Lower lobe of right lung (tissue), 2 donors: ENCODE measurements at regions not wholly inside any gene's neighbourhood (a gene's known extent, or its start where the extent isn't known, plus 50 kb on each side); places are given as distances from the start of the nearest gene placed in this dataset.

Source experiments
- ATAC-seq, 2 donors: fragments of 200-7000 bp; cut with Tn5 transposase; one replicate each; pipeline ENCODE4 v1.9.1; 2020 to 2022; ENCODE audit warnings: mild to moderate bottlenecking in 2 of 2, moderate library complexity in 2 of 2
- DNase-seq: peaks from one replicate; pipeline ENCODE4 v3.0.0-alpha.2; 2020
- H3K27ac ChIP-seq: fragments of 200-600 bp; one replicate; pipeline ENCODE4 v1.8.0; 2022
- H3K27me3 ChIP-seq: fragments of 200-600 bp; one replicate; pipeline ENCODE4 v1.8.0; 2022; ENCODE audit warnings: low read depth
- H3K36me3 ChIP-seq: fragments of 200-600 bp; one replicate; pipeline ENCODE4 v1.8.0; 2022; ENCODE audit warnings: mild to moderate bottlenecking
- H3K4me1 ChIP-seq: fragments of 200-600 bp; one replicate; pipeline ENCODE4 v1.8.0; 2022
- H3K4me3 ChIP-seq: fragments of 200-600 bp; one replicate; pipeline ENCODE4 v1.8.0; 2022; ENCODE audit warnings: mild to moderate bottlenecking
- H3K9me3 ChIP-seq: fragments of 200-600 bp; one replicate; pipeline ENCODE4 v1.8.0; 2022
- CTCF ChIP-seq: fragments of 200-600 bp; IDR thresholded peaks from one replicate; pipeline ENCODE4 v1.8.0; 2022; ENCODE audit warnings: antibody characterized with exemption, mild to moderate bottlenecking
- intact Hi-C: fragments of 100-400 bp; cut with DNase I; formaldehyde crosslinking; loops from one replicate; pipeline ENCODE4 v1.11.0; 2022
- donor health status: DM: no; HTN: yes; CAD: no; lungs with severe emphysema.

- no peak for ATAC-seq
- intact Hi-C loops: no loop called here
- no peak for TF ChIP-seq CTCF
- no peaks in the 10 kb centered on the region for H3K4me1 ChIP-seq
- H3K4me3 ChIP-seq: no peak overlapping the region
- no peaks in the 10 kb centered on the region for H3K9me3 ChIP-seq
- H3K27me3 ChIP-seq: no peaks in the 10 kb centered on the region
- no peak for DNase-seq
- no peaks in the 10 kb centered on the region for H3K36me3 ChIP-seq
- no peak overlapping the region for H3K27ac ChIP-seq
Measured at GRCh38 chr20:21941941-21942805, 236.7 kb downstream of the PAX1 start.

GRCh38 chr20:21936720-21937380, 231.4 kb downstream of the PAX1 start:
- Histone ChIP-seq H3K27me3 (no peaks in the 10 kb centered on the region), H3K36me3 (no peaks in the 10 kb centered on the region), H3K4me3 (no peak overlapping the region), H3K9me3 (no peaks in the 10 kb centered on the region), H3K27ac (no peak overlapping the region), H3K4me1 (no peaks in the 10 kb centered on the region)
- DNase-seq (no peak), ATAC-seq (no peak)
- intact Hi-C loops: no loop called here
- TF ChIP-seq CTCF: no peak

- H3K27ac ChIP-seq: no peak overlapping the region
- H3K4me3 ChIP-seq: no peak overlapping the region
- no peak for TF ChIP-seq CTCF
- no peaks in the 10 kb centered on the region for H3K4me1 ChIP-seq
- H3K9me3 ChIP-seq: no peaks in the 10 kb centered on the region
- H3K27me3 ChIP-seq: no peaks in the 10 kb centered on the region
- ATAC-seq (no peak), DNase-seq (no peak)
- H3K36me3 ChIP-seq: no peaks in the 10 kb centered on the region
- intact Hi-C loops: no loop called here
Measured at GRCh38 chr20:21936261-21936660, 230.8 kb downstream of the PAX1 start.

GRCh38 chr20:21933526-21933925, 228.1 kb downstream of the PAX1 start:
- intact Hi-C loops: no loop called here
- Histone ChIP-seq H3K4me1 (no peaks in the 10 kb centered on the region), H3K4me3 (no peak overlapping the region), H3K27ac (no peak overlapping the region), H3K36me3 (no peaks in the 10 kb centered on the region), H3K27me3 (no peaks in the 10 kb centered on the region), H3K9me3 (no peaks in the 10 kb centered on the region)
- DNase-seq (no peak), ATAC-seq (no peak)
- no peak for TF ChIP-seq CTCF

- no peak for TF ChIP-seq CTCF
- Histone ChIP-seq H3K36me3 (no peaks in the 10 kb centered on the region), H3K27ac (no peak overlapping the region), H3K4me3 (no peak overlapping the region), H3K27me3 (no peaks in the 10 kb centered on the region), H3K9me3 (no peaks in the 10 kb centered on the region), H3K4me1 (no peaks in the 10 kb centered on the region)
- DNase-seq (no peak), ATAC-seq (no peak)
- intact Hi-C loops: no loop called here
Measured at GRCh38 chr20:21921251-21921650, 215.8 kb downstream of the PAX1 start.
